ENCODE measurements at regions not wholly inside any gene's neighbourhood (a gene's known extent, or its start where the extent isn't known, plus 50 kb on each side); places are given as distances from the start of the nearest gene placed in this dataset.
"Not testable (repeated sequence)": the region's sequence is repeated elsewhere in the genome, so short reads cannot be mapped to it uniquely, and the experiment has no call there.

GRCh38 chr12:62069976-62070375 lies 190.2 kb upstream of the USP15 start:
- H3K4me3 ChIP-seq (replicated peaks; ENCODE audit: insufficient read depth, low read length) = no peak overlapping the region
- no peak overlapping the region for H3K27ac ChIP-seq (replicated peaks)
- DNase-seq (ENCODE audit: low read depth in 1 of 2, low spot score in 1 of 2) = no peak
- peaks cover 3% of the 10 kb centered on the region for H3K27me3 ChIP-seq (ENCODE audit: insufficient read depth, poor library complexity, severe bottlenecking)
- TF ChIP-seq POLR2AphosphoS5 (IDR thresholded peaks at IDR 0.05; ENCODE audit: low read depth) = no peak
- no peak for TF ChIP-seq GABPA (IDR thresholded peaks at IDR 0.05; ENCODE audit: low read depth)
- no peak for TF ChIP-seq REST (IDR thresholded peaks at IDR 0.05; ENCODE audit: insufficient replicate concordance, low read depth)
- TF ChIP-seq CTCF (IDR thresholded peaks at IDR 0.05; ENCODE audit: insufficient read depth, low read length) = no peak
- no peak for TF ChIP-seq SPI1 (IDR thresholded peaks at IDR 0.05; ENCODE audit: borderline replicate concordance, low read depth)

- not testable (repeated sequence) for DNase-seq (ENCODE audit: low read depth in 1 of 2, low spot score in 1 of 2); H3K4me3 ChIP-seq (replicated peaks; ENCODE audit: insufficient read depth, low read length); H3K27ac ChIP-seq (replicated peaks); H3K27me3 ChIP-seq (ENCODE audit: insufficient read depth, poor library complexity, severe bottlenecking)
Observed at GRCh38 chr12:62073236-62073635, 187.0 kb upstream of the USP15 start.

GRCh38 chr12:62075870-62076269 lies 184.3 kb upstream of the USP15 start:
- Histone ChIP-seq H3K27ac (replicated peaks) (no peak overlapping the region), H3K27me3 (ENCODE audit: insufficient read depth, poor library complexity, severe bottlenecking) (no peaks in the 10 kb centered on the region), H3K4me3 (replicated peaks; ENCODE audit: insufficient read depth, low read length) (no peak overlapping the region)
- TF ChIP-seq POLR2AphosphoS5 (IDR thresholded peaks at IDR 0.05; ENCODE audit: low read depth) (no peak), CTCF (IDR thresholded peaks at IDR 0.05; ENCODE audit: insufficient read depth, low read length) (no peak), SPI1 (IDR thresholded peaks at IDR 0.05; ENCODE audit: borderline replicate concordance, low read depth) (no peak; the same call in 1 of the 2 replicates), REST (IDR thresholded peaks at IDR 0.05; ENCODE audit: insufficient replicate concordance, low read depth) (no peak), GABPA (IDR thresholded peaks at IDR 0.05; ENCODE audit: low read depth) (no peak)
- no peak for DNase-seq (ENCODE audit: low read depth in 1 of 2, low spot score in 1 of 2)

- Histone ChIP-seq H3K4me3 (replicated peaks; ENCODE audit: insufficient read depth, low read length) (no peak overlapping the region), H3K27ac (replicated peaks) (no peak overlapping the region), H3K27me3 (ENCODE audit: insufficient read depth, poor library complexity, severe bottlenecking) (no peaks in the 10 kb centered on the region)
- DNase-seq (ENCODE audit: low read depth in 1 of 2, low spot score in 1 of 2) = no peak
- TF ChIP-seq REST (IDR thresholded peaks at IDR 0.05; ENCODE audit: insufficient replicate concordance, low read depth) = no peak
- TF ChIP-seq CTCF (IDR thresholded peaks at IDR 0.05; ENCODE audit: insufficient read depth, low read length) = no peak
- TF ChIP-seq GABPA (IDR thresholded peaks at IDR 0.05; ENCODE audit: low read depth) = no peak
- TF ChIP-seq POLR2AphosphoS5 (IDR thresholded peaks at IDR 0.05; ENCODE audit: low read depth) = no peak
- no peak for TF ChIP-seq SPI1 (IDR thresholded peaks at IDR 0.05; ENCODE audit: borderline replicate concordance, low read depth)
Observed at GRCh38 chr12:62078020-62078419, 182.2 kb upstream of the USP15 start.
